CD4-positive, alpha-beta T cell treated with Interferon alpha-2 for 1 hour (primary cell): ENCODE measurements at regions not wholly inside any gene's neighbourhood (a gene's known extent, or its start where the extent isn't known, plus 50 kb on each side); places are given as distances from the start of the nearest gene placed in this dataset.
"Not testable (repeated sequence)": the region's sequence is repeated elsewhere in the genome, so short reads cannot be mapped to it uniquely, and the experiment has no call there.

ENCODE experiments used
- DNase-seq, 2 donors: peaks; one replicate each; pipeline ENCODE4 v3.0.0-alpha.2; 2020 to 2022

- DNase-seq: no peak
Measured at GRCh38 chr2:57185568-57185967, 861.0 kb upstream of the VRK2 start.

- no peak for DNase-seq
Measured at GRCh38 chr2:57190007-57190406, 856.6 kb upstream of the VRK2 start.

GRCh38 chr2:57199663-57200062 lies 846.9 kb upstream of the VRK2 start:
- DNase-seq: no peak

GRCh38 chr2:57204364-57204763 lies 842.2 kb upstream of the VRK2 start:
- no peak for DNase-seq

GRCh38 chr2:57205241-57205640 lies 841.4 kb upstream of the VRK2 start:
- DNase-seq: no peak

GRCh38 chr2:57207191-57207590 lies 839.4 kb upstream of the VRK2 start:
- no peak for DNase-seq

- no peak for DNase-seq
Measured at GRCh38 chr2:57209799-57210198, 836.8 kb upstream of the VRK2 start.

- DNase-seq: no peak
Measured at GRCh38 chr2:57210855-57211254, 835.8 kb upstream of the VRK2 start.

GRCh38 chr2:57217013-57217412 lies 829.6 kb upstream of the VRK2 start:
- no peak for DNase-seq

GRCh38 chr2:57218206-57218605 lies 828.4 kb upstream of the VRK2 start:
- DNase-seq: no peak

GRCh38 chr2:57229706-57230105 lies 816.9 kb upstream of the VRK2 start:
- DNase-seq: not testable (repeated sequence)

GRCh38 chr2:57232341-57232740 lies 814.3 kb upstream of the VRK2 start:
- not testable (repeated sequence) for DNase-seq

- not testable (repeated sequence) for DNase-seq
Measured at GRCh38 chr2:57251495-57251894, 795.1 kb upstream of the VRK2 start.

GRCh38 chr2:57276408-57276807 lies 770.2 kb upstream of the VRK2 start:
- DNase-seq: not testable (repeated sequence)

- DNase-seq: no peak
Measured at GRCh38 chr2:57278451-57278850, 768.2 kb upstream of the VRK2 start.

- no peak for DNase-seq
Measured at GRCh38 chr2:57291209-57291608, 755.4 kb upstream of the VRK2 start.

- no peak for DNase-seq
Measured at GRCh38 chr2:57296795-57297517, 749.6 kb upstream of the VRK2 start.

GRCh38 chr2:57313678-57314077 lies 732.9 kb upstream of the VRK2 start:
- no peak for DNase-seq

- no peak for DNase-seq
Measured at GRCh38 chr2:57314682-57315081, 731.9 kb upstream of the VRK2 start.

- no peak for DNase-seq
Measured at GRCh38 chr2:57330447-57330846, 716.2 kb upstream of the VRK2 start.

- no peak for DNase-seq
Measured at GRCh38 chr2:57333221-57333620, 713.4 kb upstream of the VRK2 start.

GRCh38 chr2:57343391-57344006 lies 703.1 kb upstream of the VRK2 start:
- DNase-seq: no peak

GRCh38 chr2:57368190-57368589 lies 678.4 kb upstream of the VRK2 start:
- DNase-seq: no peak

- no peak for DNase-seq
Measured at GRCh38 chr2:57370882-57371585, 675.6 kb upstream of the VRK2 start.
